Testis (tissue), 2 donors: ENCODE measurements at regions not wholly inside any gene's neighbourhood (a gene's known extent, or its start where the extent isn't known, plus 50 kb on each side); places are given as distances from the start of the nearest gene placed in this dataset.

ENCODE experiments used
- DNase-seq: peaks from one replicate; pipeline ENCODE4 v3.0.0-alpha.2; 2019
- H3K27ac ChIP-seq, 2 donors: fragments of 200-600 bp; sonication (generic); one replicate each; pipeline ENCODE4 v1.5.1; 2019
- H3K27me3 ChIP-seq: fragments of 200-600 bp; sonication (generic); one replicate; pipeline ENCODE4 v1.5.1; 2019
- H3K36me3 ChIP-seq: fragments of 200-600 bp; sonication (generic); one replicate; pipeline ENCODE4 v1.5.1; 2017; ENCODE audit warnings: low read depth; ENCODE audit errors: missing control alignments
- H3K4me1 ChIP-seq: fragments of 200-600 bp; sonication (generic); one replicate; pipeline ENCODE4 v1.5.1; 2019
- H3K4me3 ChIP-seq, 2 donors: fragments of 200-600 bp; sonication (generic); one replicate each; pipeline ENCODE4 v1.5.1; 2017 to 2019
- H3K9me3 ChIP-seq: fragments of 200-600 bp; sonication (generic); one replicate; pipeline ENCODE4 v1.5.1; 2017
- POLR2A ChIP-seq: fragments of 450-650 bp; IDR thresholded peaks from one replicate; pipeline ENCODE4 v1.6.1; 2017; ENCODE audit warnings: antibody characterized with exemption, mild to moderate bottlenecking, moderate library complexity
- WGBS, 2 donors: methylation state at CpG; one replicate each; pipeline ENCODE4 v1.1.5; 2018; 5-methylcytosine and 5-hydroxymethylcytosine counted together
- intact Hi-C: fragments of 100-400 bp; cut with DNase I; formaldehyde crosslinking; loops from one replicate; pipeline ENCODE4 v1.15.1; 2023; ENCODE audit warnings: low total_unique reads
- TF ChIP-seq, protein P1 (sequence below), 3 experiments: fragments of 450-650 bp in 2 of 3; fragments of 200-600 bp in 1 of 3; sonication (generic) in 1 of 3; IDR thresholded peaks; one replicate each; pipeline ENCODE4 v1.5.1; 2016 to 2019; ENCODE audit warnings: antibody characterized with exemption in 3 of 3, mild to moderate bottlenecking in 2 of 3, moderate library complexity in 1 of 3

DNA sequence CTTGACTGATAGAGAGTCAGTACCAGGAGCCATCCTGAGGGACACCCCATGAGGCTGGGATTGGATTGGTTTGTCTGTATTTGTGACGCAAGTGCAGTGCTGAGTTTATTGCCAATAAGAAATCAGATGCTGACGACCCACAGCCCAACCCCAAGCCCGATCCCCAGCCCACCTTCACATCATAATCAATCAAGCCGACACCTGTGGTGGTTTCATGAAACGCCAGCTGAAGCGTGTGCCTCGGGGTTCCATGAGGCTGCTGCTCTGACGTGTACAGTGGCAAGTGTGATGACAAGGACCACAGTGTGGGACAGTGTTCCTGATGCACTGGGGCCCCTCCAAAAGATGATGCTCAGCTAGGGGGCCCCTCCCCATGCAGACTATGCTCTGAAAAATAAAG lies 62.1 kb upstream of the C14orf180 start:
- no peaks in the 10 kb centered on the region for H3K4me1 ChIP-seq
- WGBS, 2 donors, result 77 to 79% methylated on average over 8 of the region's 8 CpGs
- DNase-seq, result peak; percentile 5
- intact Hi-C loops, result no loop called here
- no peaks in the 10 kb centered on the region for H3K9me3 ChIP-seq
- H3K36me3 ChIP-seq, result no peaks in the 10 kb centered on the region
- H3K27ac ChIP-seq, result no peak overlapping the region
- TF ChIP-seq POLR2A, result no peak
- TF ChIP-seq, protein P1, sequence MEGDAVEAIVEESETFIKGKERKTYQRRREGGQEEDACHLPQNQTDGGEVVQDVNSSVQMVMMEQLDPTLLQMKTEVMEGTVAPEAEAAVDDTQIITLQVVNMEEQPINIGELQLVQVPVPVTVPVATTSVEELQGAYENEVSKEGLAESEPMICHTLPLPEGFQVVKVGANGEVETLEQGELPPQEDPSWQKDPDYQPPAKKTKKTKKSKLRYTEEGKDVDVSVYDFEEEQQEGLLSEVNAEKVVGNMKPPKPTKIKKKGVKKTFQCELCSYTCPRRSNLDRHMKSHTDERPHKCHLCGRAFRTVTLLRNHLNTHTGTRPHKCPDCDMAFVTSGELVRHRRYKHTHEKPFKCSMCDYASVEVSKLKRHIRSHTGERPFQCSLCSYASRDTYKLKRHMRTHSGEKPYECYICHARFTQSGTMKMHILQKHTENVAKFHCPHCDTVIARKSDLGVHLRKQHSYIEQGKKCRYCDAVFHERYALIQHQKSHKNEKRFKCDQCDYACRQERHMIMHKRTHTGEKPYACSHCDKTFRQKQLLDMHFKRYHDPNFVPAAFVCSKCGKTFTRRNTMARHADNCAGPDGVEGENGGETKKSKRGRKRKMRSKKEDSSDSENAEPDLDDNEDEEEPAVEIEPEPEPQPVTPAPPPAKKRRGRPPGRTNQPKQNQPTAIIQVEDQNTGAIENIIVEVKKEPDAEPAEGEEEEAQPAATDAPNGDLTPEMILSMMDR (IDR thresholded peaks at IDR 0.05), result no peak
- no peaks in the 10 kb centered on the region for H3K27me3 ChIP-seq
- H3K4me3 ChIP-seq, result no peak overlapping the region

DNA sequence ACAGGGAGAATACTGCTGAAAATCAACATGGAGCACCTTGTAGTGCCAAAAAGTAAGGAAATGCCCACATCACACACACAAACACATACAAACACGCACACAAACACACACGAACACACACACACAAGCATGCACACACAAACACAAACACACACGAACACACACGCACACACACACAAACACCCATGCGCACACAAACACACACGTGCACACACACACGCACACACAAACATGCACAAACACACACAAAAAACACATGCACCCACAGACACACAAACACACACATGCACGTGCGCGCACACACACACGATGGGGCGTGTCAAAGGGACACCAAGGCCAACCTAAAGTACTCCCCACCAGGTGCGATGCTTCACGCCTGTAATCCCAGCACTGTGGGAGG lies 61.7 kb upstream of the C14orf180 start:
- Histone ChIP-seq H3K27me3 (no peaks in the 10 kb centered on the region), H3K9me3 (no peaks in the 10 kb centered on the region), H3K4me3 (no peak overlapping the region), H3K4me1 (no peaks in the 10 kb centered on the region), H3K27ac (no peak overlapping the region), H3K36me3 (no peaks in the 10 kb centered on the region)
- WGBS, 2 donors, result 84 to 89% methylated on average over 14 of the region's 14 CpGs
- intact Hi-C loops, result no loop called here
- no peak for DNase-seq
- TF ChIP-seq, protein P1 (IDR thresholded peaks at IDR 0.05), result no peak
- TF ChIP-seq POLR2A, result no peak

DNA sequence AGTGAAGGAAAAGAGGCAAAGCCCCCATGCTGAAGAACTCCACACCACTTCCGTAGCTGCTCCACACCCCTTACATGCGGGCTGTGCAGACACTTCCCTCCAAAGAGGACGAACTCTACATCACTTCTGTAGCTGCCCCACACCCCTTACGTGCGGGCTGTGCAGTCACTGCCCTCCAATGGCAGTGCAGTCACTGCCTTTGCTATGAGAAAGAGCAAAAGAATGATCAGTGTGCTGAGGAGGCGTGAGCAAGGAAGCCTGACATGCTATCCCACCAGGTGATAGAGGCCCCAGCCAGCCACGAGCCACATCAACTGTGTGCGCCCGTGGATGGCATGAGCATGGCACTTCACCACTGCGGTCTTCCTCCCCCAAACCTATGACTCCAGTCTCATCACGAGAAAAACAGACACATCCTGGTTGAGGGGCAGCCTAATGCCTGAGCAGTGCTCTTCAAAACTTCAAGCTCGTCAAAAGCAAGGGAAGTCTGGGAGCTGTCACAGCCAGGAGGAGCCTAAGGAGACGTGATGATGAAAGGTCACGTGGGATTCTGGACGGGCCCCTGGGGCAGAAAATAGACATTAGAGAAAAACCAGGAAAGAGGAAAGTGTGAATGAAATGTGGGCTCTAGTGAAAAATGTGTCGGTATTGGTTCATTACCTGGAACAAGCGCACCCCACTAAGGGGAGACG lies 60.8 kb upstream of the C14orf180 start:
- Histone ChIP-seq H3K9me3 (no peaks in the 10 kb centered on the region), H3K27me3 (no peaks in the 10 kb centered on the region), H3K4me3 (no peak overlapping the region), H3K36me3 (no peaks in the 10 kb centered on the region), H3K4me1 (no peaks in the 10 kb centered on the region), H3K27ac (no peak overlapping the region)
- no peak for DNase-seq
- intact Hi-C loops, result no loop called here
- TF ChIP-seq, protein P1 (IDR thresholded peaks at IDR 0.05), result no peak
- TF ChIP-seq POLR2A, result no peak
- 81 to 83% methylated on average over 18 of the region's 18 CpGs for WGBS, 2 donors

DNA sequence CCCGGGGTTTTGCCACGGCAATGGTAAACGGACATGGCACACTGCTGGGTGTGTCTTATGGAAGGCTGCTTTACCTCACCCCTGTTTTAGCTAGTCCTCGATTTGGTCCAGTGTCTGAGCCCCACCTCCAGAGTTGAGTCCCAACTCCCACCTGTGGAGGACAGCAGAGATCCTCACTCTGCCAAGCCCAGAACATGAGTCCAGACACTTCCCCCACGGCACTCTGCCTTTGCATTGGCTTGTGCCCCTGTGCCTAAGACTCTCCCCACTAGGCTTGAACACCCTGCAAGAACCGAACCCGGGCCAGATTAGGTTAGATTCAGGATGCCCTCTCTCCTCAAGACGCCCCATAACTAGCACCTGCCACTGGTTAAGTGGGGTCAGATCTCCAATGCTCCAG lies 59.8 kb upstream of the C14orf180 start:
- Histone ChIP-seq H3K9me3 (no peaks in the 10 kb centered on the region), H3K4me3 (no peak overlapping the region), H3K27ac (no peak overlapping the region), H3K27me3 (no peaks in the 10 kb centered on the region), H3K4me1 (no peaks in the 10 kb centered on the region), H3K36me3 (no peaks in the 10 kb centered on the region)
- no peak for DNase-seq
- TF ChIP-seq POLR2A, result no peak
- TF ChIP-seq, protein P1 (IDR thresholded peaks at IDR 0.05), result no peak
- 87 to 91% methylated on average over 7 to 8 of the region's 8 CpGs for WGBS, 2 donors
- intact Hi-C loops, result no loop called here
